ENCODE measurements at regions not wholly inside any gene's neighbourhood (a gene's known extent, or its start where the extent isn't known, plus 50 kb on each side); places are given as distances from the start of the nearest gene placed in this dataset.
"Not testable (repeated sequence)": the region's sequence is repeated elsewhere in the genome, so short reads cannot be mapped to it uniquely, and the experiment has no call there.

GRCh38 chr6:81605526-81605925, 147.0 kb downstream of the TENT5A start:
- DNase-seq (ENCODE audit: low read depth in 1 of 2, low spot score in 1 of 2): no peak
- Histone ChIP-seq H3K27me3 (ENCODE audit: insufficient read depth, poor library complexity, severe bottlenecking) (no peaks in the 10 kb centered on the region), H3K27ac (replicated peaks) (no peak overlapping the region), H3K4me3 (replicated peaks; ENCODE audit: insufficient read depth, low read length) (no peak overlapping the region)
- TF ChIP-seq SPI1 (IDR thresholded peaks at IDR 0.05; ENCODE audit: borderline replicate concordance, low read depth) (no peak), CTCF (IDR thresholded peaks at IDR 0.05; ENCODE audit: insufficient read depth, low read length) (no peak), POLR2AphosphoS5 (IDR thresholded peaks at IDR 0.05; ENCODE audit: low read depth) (no peak), GABPA (IDR thresholded peaks at IDR 0.05; ENCODE audit: low read depth) (no peak), REST (IDR thresholded peaks at IDR 0.05; ENCODE audit: insufficient replicate concordance, low read depth) (no peak)

DNA sequence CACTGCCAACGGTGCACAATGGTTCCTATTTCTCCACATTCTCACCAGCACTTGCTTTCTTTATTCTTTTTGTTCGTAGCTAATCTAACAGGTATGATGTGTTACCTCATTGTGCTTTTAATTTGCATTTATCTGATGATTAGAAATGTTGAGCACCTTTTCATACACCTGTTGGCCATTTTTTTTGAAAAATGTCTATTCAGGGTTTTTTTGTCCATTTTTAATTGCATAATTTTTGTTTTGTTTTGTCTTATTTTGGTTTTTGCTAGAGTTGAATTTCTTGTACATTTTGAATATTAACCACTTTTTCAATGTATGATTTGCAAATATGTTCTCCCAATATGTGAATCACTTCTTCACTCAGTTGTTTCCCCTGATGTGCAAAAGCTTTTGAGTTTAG, 150.6 kb downstream of the TENT5A start:
- DNase-seq (ENCODE audit: low read depth in 1 of 2, low spot score in 1 of 2): no peak
- H3K27me3 ChIP-seq (ENCODE audit: insufficient read depth, poor library complexity, severe bottlenecking): no peaks in the 10 kb centered on the region
- TF ChIP-seq SPI1 (IDR thresholded peaks at IDR 0.05; ENCODE audit: borderline replicate concordance, low read depth) (no peak), POLR2AphosphoS5 (IDR thresholded peaks at IDR 0.05; ENCODE audit: low read depth) (no peak), CTCF (IDR thresholded peaks at IDR 0.05; ENCODE audit: insufficient read depth, low read length) (no peak), REST (IDR thresholded peaks at IDR 0.05; ENCODE audit: insufficient replicate concordance, low read depth) (no peak), GABPA (IDR thresholded peaks at IDR 0.05; ENCODE audit: low read depth) (no peak)

DNA sequence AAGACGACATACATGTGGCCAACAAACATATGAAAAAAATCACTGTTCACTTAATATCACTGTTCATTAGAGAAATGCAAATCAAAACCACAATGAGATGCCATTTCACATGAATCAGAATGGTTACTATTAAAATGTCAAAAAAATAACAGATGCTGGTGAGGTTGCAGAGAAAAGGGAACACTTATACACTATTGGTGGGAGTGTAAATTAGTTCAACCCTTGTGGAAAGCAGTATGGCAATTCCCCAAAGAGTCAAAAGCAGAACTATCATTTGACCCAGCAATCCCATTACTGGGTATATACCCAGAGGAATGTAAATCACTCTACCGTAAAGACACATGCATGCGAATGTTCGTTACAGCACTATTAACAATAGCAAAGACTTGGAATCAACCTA, 152.0 kb downstream of the TENT5A start:
- not testable (repeated sequence) for H3K27ac ChIP-seq (replicated peaks); H3K27me3 ChIP-seq (ENCODE audit: insufficient read depth, poor library complexity, severe bottlenecking); DNase-seq (ENCODE audit: low read depth in 1 of 2, low spot score in 1 of 2); H3K4me3 ChIP-seq (replicated peaks; ENCODE audit: insufficient read depth, low read length)

More for the DNA sequence above, 150.6 kb downstream of the TENT5A start:
- no peak overlapping the region for H3K27ac ChIP-seq (replicated peaks)
- no peak overlapping the region for H3K4me3 ChIP-seq (replicated peaks; ENCODE audit: insufficient read depth, low read length)

DNA sequence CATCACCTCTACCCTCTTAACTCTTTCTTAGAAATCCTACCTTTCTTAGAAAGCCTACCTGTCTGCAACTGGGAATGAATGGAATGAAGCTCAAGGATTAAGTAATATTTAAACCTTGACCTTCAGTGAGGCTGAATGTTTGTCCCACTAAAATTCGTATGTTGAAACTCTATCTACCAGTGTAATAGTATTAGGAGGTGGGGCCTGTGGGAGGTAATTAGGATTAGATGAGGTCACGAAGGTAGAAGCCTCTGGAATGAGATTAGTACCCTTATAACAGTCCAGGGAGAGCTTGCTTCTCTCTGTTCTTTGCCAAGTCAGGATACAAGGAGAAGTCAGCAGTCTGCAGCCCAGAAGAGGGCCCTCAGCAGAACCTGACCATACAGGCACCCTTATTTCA, 158.0 kb downstream of the TENT5A start:
- Histone ChIP-seq H3K27me3 (ENCODE audit: insufficient read depth, poor library complexity, severe bottlenecking) (no peaks in the 10 kb centered on the region), H3K4me3 (replicated peaks; ENCODE audit: insufficient read depth, low read length) (no peak overlapping the region), H3K27ac (replicated peaks) (no peak overlapping the region)
- no peak for TF ChIP-seq REST (IDR thresholded peaks at IDR 0.05; ENCODE audit: insufficient replicate concordance, low read depth)
- TF ChIP-seq GABPA (IDR thresholded peaks at IDR 0.05; ENCODE audit: low read depth): no peak
- no peak for TF ChIP-seq SPI1 (IDR thresholded peaks at IDR 0.05; ENCODE audit: borderline replicate concordance, low read depth)
- no peak for DNase-seq (ENCODE audit: low read depth in 1 of 2, low spot score in 1 of 2)

All from HL-60 (cell line).